ENCODE measurements at regions not wholly inside any gene's neighbourhood (a gene's known extent, or its start where the extent isn't known, plus 50 kb on each side); places are given as distances from the start of the nearest gene placed in this dataset.

- no peak for TF ChIP-seq CTCF (IDR thresholded peaks at IDR 0.05)
- TF ChIP-seq POLR2A (IDR thresholded peaks at IDR 0.05): no peak
- no peak for TF ChIP-seq POLR2AphosphoS5 (IDR thresholded peaks at IDR 0.05)
Measured at GRCh38 chr10:81146436-81146835, 608.7 kb downstream of the SH2D4B start.
